NB4 (cell line): ENCODE measurements at regions not wholly inside any gene's neighbourhood (a gene's known extent, or its start where the extent isn't known, plus 50 kb on each side); places are given as distances from the start of the nearest gene placed in this dataset.

Experiments
- POLR2A ChIP-seq: IDR thresholded peaks from 2 replicates; pipeline ENCODE4 v1.6.1; 2011; ENCODE audit warnings: mild to moderate bottlenecking; ENCODE audit not compliant: insufficient read length; ENCODE audit errors: extremely low read depth
- TF ChIP-seq, protein P1 (sequence below): IDR thresholded peaks from one replicate; pipeline ENCODE4 v1.5.1; 2012; ENCODE audit warnings: low read depth, low read length

- TF ChIP-seq, protein P1, sequence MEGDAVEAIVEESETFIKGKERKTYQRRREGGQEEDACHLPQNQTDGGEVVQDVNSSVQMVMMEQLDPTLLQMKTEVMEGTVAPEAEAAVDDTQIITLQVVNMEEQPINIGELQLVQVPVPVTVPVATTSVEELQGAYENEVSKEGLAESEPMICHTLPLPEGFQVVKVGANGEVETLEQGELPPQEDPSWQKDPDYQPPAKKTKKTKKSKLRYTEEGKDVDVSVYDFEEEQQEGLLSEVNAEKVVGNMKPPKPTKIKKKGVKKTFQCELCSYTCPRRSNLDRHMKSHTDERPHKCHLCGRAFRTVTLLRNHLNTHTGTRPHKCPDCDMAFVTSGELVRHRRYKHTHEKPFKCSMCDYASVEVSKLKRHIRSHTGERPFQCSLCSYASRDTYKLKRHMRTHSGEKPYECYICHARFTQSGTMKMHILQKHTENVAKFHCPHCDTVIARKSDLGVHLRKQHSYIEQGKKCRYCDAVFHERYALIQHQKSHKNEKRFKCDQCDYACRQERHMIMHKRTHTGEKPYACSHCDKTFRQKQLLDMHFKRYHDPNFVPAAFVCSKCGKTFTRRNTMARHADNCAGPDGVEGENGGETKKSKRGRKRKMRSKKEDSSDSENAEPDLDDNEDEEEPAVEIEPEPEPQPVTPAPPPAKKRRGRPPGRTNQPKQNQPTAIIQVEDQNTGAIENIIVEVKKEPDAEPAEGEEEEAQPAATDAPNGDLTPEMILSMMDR, result no peak
- TF ChIP-seq POLR2A, result no peak
Observed at GRCh38 chr6:138651491-138651890, 122.1 kb upstream of the CCDC28A start.
